HG02885 (cell line): ENCODE measurements at regions not wholly inside any gene's neighbourhood (a gene's known extent, or its start where the extent isn't known, plus 50 kb on each side); places are given as distances from the start of the nearest gene placed in this dataset.

Source experiments
- ATAC-seq: cut with Tn5 transposase; IDR thresholded peaks from one replicate; pipeline ENCODE4 v1.9.1; 2021; ENCODE audit warnings: mild to moderate bottlenecking; ENCODE audit not compliant: unreplicated experiment, poor library complexity

DNA sequence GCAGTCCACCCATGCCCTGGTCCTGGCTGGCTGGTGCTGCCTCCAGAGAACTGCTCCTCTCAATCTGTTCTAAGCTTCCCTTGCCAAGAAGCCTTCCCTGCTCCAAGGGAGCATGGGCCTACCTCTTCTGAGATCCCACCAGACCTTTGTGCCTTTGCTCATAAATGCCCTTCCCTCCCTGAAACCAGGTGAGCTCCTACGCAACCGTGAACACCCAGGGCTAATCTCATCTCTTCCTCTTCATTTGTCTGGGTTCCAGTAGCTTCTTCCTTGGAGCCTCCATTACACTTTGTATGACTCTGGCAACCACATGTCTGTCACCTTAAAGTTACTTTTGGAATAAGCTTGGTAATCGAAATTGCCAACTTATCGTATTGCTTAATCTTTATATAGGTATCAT is 270.6 kb downstream of the PBX3 start:
- no peak for ATAC-seq

DNA sequence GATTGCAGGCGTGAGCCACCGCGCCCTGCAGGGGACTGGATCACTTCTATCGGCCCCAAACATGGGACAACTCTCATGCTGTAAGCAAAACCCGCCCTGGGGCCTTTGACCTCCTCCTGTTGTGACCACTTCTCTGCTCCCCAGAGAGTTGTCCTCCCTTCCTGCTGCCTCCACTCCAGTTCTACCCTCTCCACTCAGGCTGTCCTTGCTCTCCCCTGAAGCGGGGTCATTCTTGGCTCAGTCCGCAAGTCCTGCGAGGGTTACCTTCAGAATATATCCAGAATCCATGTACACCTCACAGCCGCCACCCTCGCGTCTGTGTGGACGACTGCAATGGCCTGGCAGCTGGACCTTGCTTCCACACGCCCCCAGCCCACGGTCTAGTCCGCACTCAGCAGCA is 273.7 kb downstream of the PBX3 start:
- ATAC-seq = no peak

DNA sequence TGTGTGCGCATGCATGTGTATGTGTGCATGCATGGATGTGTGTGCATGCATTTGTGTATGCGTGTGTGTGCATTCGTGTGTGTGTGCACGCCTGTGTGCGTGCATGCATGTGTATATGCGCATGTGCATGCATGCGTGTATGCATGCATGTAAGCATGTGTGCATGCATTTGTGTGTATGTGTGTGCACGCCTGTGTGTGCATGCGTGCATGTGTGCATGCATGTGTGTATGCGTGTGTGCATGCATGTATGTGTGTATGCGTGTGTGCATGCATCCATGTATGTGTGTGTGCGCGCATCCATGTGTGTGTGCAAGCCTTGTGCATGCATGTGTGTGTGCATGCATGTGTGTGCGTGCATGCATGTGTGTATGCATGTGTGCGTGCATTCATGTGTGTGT is 276.8 kb downstream of the PBX3 start:
- no peak for ATAC-seq

DNA sequence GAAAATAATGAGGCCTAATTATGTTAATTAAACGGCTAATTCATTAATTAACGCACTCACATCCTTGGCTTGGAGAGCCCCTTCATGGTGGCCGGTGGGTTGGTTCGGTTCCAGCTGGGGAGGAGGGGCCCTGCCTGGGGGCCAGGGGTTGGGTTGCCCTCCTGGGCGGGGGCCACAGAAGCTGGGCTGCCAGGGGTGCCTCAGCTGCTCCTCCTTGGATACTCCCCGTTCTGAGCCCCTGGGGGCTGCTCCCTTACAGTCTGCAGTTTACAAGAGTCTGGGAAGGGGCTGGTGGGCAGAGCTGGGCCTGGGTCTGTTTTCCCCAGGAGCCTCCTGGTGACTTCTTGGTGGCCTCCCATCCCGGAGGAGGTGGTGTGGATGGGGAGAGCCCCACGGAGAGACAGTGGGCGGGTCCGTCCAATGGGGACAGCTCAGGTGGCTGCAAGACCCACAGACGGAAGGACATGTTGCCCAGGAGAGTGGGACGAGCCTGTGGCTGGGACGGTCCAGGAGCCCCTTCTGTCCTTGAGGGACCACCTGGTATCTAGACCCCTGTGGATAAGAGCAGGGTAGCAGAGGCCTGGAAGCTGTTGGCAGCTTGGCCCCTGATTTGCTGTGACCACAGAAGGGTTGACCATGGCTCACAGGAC is 277.5 kb downstream of the PBX3 start:
- ATAC-seq = no peak

DNA sequence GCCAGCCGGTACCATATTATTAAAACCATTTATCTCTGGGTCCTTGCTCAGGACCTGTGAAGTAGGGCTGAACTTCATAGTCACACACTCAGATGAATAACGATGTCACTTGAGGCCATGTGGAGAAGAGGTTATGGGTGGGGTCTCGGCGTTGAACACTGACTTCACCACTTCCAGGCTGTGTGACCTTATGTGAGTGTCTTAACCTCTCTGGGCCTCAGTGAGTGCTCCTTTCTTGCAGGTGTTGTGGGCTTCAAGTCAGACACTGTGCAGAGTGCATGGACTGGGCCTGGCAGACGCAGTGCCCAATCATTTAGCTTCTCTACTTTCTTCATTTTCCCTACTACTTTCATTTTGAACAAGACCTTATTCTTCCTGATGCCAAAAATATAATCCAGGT is 278.8 kb downstream of the PBX3 start:
- no peak for ATAC-seq

DNA sequence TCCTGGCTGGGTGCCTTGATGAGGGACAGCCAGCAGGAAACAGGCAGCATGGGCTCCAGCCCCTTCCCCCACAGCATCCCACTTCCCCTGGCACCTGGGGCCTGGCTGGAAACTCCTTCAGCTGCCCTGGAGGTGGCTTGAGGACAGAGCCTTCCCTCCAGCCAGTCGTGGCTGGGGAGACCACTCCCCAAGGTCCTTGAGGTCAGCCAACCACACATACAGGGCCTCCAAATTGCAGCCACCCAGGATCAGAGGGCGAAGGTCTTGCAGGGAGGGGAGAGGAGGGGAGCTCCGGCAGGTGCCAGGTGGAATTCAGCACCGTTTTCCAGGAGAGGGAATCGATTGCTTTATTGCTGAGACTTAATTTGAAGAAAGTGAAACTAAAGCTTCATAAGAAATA is 280.4 kb downstream of the PBX3 start:
- no peak for ATAC-seq

DNA sequence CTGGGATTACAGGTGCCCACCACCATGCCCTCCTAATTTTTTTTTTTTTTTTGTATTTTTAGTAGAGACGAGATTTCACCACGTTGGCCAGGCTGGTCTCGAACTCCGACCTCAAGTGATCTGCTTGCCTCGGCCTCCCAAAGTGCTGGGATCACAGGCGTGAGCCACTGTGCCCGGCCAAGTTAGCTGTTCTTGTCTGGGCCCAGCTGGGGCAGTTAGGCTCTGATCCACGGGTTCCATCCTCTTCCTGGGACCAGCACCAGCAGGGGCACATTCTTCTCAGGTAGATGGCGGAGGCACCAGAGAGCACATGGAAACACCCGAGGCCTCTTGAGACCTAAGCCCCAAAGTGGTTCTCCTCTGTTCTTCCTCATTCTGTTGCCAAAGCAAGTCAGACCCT is 281.6 kb downstream of the PBX3 start:
- ATAC-seq = no peak

DNA sequence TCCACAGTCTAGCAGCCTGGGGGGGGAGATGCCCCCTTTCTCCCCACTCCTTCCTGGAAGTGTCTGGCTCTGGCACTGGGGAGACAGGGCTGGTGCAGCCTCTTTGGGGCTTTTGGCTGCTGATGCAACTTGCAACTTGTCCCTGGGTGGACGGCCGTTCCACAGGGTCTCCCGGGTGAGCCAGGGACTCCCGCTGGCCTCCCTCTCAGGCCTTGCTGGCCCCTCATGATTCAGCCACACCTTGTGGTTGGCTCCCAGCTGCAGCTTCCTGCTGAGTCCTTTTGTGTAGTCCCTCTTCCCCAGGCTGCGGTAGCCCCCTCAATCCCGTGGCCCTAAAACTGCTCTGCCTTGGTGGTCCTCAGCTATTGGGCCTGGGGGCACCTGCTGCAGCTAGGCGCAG is 283.5 kb downstream of the PBX3 start:
- no peak for ATAC-seq

DNA sequence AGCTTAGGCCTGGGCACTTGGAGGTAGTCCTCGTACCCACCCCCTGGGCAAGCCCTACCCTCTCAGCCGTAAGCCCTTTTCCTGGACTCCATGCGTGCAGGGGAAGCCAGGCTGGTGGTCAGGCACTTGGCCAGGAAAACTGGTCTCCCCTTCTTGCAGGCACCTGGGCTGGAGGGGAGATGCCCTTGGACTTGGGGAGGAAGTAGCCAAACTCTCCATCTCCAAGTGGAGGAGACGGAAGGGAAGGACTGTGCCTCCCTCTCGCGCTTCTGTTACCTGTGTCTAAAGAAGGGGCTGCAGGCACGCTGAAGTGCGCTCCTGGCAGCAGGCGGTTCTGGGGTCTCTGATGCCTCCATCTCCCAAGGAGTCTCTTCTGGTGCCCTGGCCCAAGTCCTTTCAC is 283.9 kb downstream of the PBX3 start:
- ATAC-seq = no peak

DNA sequence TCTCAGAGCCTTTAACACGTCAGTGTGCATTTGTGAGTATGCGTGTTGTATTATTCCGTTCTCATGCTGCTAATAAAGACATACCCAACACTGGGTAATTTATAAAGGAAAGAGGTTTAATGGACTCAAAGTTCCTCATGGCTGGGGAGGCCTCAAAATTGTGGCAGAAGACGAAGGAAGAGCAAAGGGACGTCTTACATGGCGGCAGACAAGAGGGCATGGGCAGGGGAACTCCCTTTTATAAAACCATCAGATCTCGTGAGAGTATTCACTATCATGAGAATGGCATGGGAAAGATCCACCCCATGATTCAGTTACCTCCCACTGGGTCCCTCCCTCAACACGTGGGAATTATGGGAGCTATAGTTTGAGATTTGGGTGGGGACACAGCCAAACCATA is 285.0 kb downstream of the PBX3 start:
- no peak for ATAC-seq

DNA sequence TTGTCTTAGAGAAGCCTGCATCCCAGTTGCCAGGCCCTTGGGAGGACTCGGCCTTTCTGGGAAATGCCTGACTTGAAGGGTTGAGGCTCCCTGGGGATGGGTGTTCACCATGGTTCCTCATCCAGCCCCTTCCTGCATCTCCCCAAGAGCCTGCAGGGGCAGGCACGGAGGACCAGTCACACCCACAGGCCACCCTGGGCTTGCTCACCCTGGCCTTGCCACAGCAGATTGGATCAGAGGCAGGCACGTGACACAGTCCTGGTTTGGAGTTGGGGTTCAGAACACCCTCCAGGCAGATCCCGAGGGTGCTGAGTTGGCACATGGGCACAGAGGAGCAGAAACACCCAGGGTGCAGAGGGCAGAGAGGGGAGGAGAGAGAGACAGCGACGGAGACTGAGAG is 286.1 kb downstream of the PBX3 start:
- no peak for ATAC-seq

DNA sequence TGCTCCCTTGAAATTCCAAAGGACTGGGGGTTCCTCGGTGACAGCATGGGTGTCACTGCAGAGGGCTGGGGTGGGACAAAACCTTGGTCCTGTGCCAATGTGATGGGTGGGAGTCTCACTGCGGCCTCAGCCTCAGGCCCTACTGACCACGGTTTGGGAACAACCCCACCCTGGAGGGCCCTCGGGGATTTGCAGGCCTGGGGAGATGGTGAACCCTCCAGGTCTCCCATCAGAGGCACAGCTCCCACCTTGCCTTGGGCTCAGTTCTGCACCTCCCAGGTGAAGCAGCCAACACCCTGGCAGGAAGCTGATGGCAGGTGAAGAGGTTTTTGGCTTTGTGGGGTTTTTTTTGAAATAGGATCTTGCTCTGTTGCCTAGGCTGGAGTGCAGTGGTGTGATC is 286.8 kb downstream of the PBX3 start:
- ATAC-seq = no peak

DNA sequence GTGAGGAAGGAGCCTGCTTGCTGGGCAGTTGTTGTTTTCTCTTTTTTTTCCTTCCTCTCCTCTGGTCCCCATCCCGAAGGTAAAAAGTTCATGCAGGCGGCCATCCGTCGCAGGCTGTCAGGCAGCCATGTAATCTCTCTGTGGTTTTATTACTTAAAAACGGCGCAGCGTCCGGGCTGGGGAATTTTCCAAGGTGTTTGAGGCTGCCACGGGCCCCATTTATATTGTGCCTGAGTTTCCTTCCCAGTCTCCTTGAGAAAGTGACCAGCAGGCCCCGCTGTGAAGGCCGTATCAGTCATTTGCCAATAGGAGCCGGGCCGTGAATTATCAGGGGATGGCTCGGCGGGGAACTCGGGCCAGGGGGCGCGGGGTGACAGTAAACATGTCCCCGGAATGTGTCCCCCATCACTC is 289.7 kb downstream of the PBX3 start:
- no peak for ATAC-seq

DNA sequence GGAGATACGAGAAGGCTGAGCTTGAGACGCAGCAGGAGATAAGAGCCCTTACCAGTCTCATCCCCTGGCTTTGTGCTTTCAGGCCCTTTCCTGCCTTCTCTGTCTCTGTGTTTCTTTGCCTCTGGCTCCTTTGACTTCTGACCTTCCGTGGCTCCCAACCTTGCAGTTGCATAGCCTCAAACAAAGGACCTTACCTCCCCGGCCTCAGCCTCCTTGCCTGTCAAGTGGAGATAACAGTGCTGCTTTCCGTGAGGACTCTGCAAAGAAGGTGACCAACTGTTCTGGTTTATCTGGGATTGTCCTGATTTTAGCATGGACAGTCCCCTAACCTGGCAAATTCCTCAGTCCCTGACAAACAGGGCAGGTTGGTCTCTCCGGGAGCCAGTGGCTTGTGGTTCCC is 287.8 kb upstream of the MVB12B start:
- no peak for ATAC-seq

DNA sequence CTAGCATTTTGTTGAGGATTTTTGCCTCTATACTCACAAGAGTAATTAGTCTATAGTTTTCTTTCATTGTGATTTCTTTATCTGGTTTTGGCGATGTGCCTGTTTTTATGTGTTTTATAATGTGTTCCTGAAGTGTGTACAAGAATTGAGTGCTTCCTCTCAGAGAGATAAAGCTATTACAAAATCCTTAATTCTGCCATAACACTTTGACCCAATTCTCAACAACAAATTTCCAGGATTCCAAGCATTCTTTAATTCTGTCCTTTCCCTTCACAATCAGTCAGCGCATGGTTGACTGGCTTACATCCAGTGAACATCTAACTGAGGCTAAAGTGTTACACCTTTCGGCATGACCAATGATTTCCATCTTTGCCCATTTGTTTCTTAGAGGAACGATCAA is 282.9 kb upstream of the MVB12B start:
- no peak for ATAC-seq

DNA sequence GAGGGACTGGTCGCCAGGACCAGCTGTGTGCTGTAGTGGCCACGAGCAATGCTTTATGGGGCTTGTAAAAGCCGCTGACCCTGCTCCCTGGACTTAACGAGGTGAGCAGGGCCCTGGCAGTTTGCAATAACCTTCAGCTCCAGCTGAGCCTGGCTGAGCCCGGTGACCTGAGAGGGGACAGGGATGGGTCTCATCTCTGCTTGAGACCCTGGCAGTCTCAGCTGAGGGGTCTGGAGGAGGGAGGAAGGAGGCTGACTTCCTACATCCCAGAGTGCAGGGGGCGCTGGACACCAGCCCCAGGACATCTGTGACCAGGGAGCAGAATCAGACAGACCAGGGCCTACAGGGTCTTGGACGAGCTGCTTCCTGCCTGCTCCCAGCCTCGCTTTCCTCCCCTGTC is 277.5 kb upstream of the MVB12B start:
- no peak for ATAC-seq

DNA sequence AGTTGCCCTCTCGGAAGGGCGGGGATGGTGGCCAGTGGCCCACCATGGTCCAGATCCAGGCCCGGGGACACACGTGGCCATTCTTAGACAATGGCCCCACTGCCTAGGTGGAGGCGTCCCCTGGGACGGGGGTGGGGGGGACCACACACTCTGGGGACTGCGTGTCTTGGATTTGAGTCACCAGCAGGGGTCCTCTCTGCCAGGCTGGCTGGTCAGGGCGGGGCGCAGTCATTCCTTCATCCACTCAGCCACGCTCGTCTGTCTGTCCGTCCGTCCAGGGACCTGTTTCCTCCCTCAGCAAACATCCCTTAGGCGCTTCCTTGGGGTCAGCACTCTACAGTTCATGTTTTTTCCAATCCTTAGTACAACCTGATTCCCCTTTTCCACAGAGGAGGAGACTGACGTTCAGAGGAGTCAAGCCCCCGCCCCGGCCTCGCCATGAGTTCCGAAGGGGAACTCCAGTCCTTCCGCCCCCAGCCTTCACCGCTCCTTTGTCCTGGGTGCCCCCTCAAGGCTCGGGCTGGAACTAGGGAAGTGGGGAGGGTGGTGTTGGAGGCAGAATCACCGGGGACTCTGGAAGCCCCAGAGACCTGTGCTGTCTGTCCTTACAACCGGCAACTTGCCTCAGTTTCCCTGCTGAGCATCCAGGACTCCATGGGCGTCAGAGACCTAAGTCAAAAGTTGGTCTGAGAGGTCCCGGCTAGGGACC is 276.6 kb upstream of the MVB12B start:
- no peak for ATAC-seq

DNA sequence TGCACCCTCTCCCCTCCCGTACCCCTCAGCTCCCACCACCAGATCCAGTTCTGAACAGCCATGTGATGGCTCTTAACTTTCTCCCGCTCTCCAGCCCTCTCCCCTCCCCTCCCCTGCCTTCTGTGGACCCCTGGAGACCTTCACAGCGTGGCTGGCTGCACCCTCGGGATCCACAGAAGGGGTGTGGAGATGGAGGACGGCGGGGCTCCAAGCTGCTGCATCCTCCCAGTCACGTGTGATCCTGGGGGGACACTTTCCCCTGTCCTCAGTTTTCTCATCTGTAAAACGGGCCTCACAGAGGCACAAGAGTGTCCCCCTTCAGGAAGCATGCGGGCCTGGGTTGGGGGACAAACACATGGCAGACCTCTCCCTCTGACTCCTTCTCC is 276.0 kb upstream of the MVB12B start:
- ATAC-seq = no peak

DNA sequence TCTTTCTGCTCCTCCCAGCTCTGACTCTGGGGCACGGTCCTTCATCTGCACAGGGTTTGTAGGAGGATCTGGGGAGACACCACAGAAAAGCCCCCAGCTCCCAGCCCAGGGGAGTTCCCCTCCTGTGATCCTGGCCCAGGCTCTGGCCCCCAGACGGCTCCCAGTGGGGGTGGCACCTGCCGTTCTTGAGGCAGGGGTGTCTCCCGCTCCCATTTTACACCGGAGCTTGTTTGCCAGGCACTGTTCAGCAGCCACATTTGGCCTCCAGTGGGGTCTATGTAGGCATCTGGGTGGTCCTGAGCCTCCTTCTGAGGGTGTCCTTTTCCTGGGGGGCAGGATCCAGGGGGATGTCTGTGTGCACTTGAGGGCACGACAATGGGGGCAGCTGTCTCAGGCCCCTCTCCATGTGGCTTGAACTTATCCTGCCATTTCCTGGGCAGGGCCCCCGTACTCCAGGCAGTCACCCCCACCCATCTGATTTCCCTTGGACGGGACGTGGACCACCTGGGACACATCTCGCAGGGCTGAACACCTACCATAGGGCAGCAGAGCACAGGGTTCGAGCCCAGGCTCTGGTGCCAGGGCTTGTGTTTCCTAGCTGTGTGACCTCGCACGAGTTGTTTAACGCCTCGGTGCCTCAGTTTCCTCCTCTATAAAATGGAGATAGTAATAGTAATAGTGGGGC is 275.0 kb upstream of the MVB12B start:
- ATAC-seq = no peak

DNA sequence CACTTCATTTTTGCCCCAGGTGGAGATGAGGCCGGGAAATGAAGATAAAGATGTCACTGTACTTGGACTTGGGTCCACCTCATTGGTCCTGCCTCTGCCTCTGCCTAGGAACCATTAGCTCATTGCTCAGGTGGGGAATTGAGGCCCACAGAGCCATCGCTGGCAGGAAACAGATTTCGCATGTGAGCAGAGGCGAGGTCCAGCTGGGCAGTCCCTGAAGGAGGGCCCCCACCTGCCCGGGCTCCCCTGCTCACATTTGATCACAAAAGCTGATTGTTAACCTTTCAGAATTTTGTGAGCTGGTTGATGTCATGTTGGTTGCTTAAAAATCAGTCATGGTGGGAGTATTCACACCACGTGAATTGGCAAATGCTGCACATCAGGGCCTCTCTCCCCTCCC is 273.8 kb upstream of the MVB12B start:
- no peak for ATAC-seq

DNA sequence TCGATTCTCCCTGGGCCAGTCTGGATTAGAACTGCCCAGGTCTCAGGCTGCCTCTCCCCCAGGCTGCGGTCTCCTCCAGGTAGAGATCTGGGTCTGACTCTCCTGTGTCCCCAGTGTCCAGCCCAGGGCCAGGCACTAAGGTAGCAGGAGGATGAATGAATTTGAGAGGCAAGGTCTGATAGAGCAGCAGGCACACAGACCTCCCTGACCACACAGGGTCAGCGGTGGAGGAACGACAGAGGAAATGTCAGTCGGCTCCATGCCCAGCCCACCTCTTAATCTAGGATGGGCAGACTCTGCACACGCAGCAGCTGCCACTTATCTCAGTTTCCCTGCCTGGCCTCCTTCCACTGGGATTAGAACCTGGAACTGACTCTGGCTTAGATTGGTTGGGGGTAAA is 272.7 kb upstream of the MVB12B start:
- ATAC-seq = no peak
